ENCODE measurements at regions not wholly inside any gene's neighbourhood (a gene's known extent, or its start where the extent isn't known, plus 50 kb on each side); places are given as distances from the start of the nearest gene placed in this dataset.

GRCh38 chr6:71766146-71766760, 120.1 kb upstream of the RIMS1 start:
- Histone ChIP-seq H3K36me3 (no peaks in the 10 kb centered on the region), H3K9me3 (no peaks in the 10 kb centered on the region), H3K4me1 (no peaks in the 10 kb centered on the region), H3K27me3 (no peaks in the 10 kb centered on the region), H3K27ac (no peak overlapping the region), H3K4me3 (no peak overlapping the region)
- no peak for TF ChIP-seq POLR2A (IDR thresholded peaks at IDR 0.05)
- TF ChIP-seq CTCF (IDR thresholded peaks at IDR 0.05), result no peak
- WGBS (ENCODE audit: insufficient coverage, low coverage, low lambda C conversion rate, missing lambda C conversion rate), result 48% methylated on average over 2 of the region's 2 CpGs
- intact Hi-C loops (cut with DNase I), result no loop called here
- ATAC-seq, result no peak
- no peak for DNase-seq

- TF ChIP-seq CTCF (IDR thresholded peaks at IDR 0.05), result no peak
- no peak for TF ChIP-seq POLR2A (IDR thresholded peaks at IDR 0.05)
- 32% methylated on average over 3 of the region's 3 CpGs for WGBS (ENCODE audit: insufficient coverage, low coverage, low lambda C conversion rate, missing lambda C conversion rate)
- intact Hi-C loops (cut with DNase I), result no loop called here
- ATAC-seq, result no peak
- no peak overlapping the region for H3K27ac ChIP-seq
- no peak for DNase-seq
- H3K4me3 ChIP-seq, result no peak overlapping the region
- no peaks in the 10 kb centered on the region for H3K9me3 ChIP-seq
- no peaks in the 10 kb centered on the region for H3K36me3 ChIP-seq
- no peaks in the 10 kb centered on the region for H3K4me1 ChIP-seq
- no peaks in the 10 kb centered on the region for H3K27me3 ChIP-seq
Observed at GRCh38 chr6:71766796-71767195, 119.6 kb upstream of the RIMS1 start.

- Histone ChIP-seq H3K27me3 (no peaks in the 10 kb centered on the region), H3K9me3 (no peaks in the 10 kb centered on the region), H3K27ac (no peak overlapping the region), H3K36me3 (no peaks in the 10 kb centered on the region), H3K4me1 (no peaks in the 10 kb centered on the region), H3K4me3 (no peak overlapping the region)
- ATAC-seq (no peak), DNase-seq (no peak)
- WGBS (ENCODE audit: insufficient coverage, low coverage, low lambda C conversion rate, missing lambda C conversion rate), result 8% methylated on average over 1 of the region's 1 CpG
- intact Hi-C loops (cut with DNase I), result no loop called here
- TF ChIP-seq CTCF (IDR thresholded peaks at IDR 0.05) (no peak), POLR2A (IDR thresholded peaks at IDR 0.05) (no peak)
Observed at GRCh38 chr6:71768356-71768755, 118.0 kb upstream of the RIMS1 start.

- no peak for ATAC-seq
- intact Hi-C loops (cut with DNase I), result no loop called here
- TF ChIP-seq CTCF (IDR thresholded peaks at IDR 0.05), result no peak
- TF ChIP-seq POLR2A (IDR thresholded peaks at IDR 0.05), result no peak
- Histone ChIP-seq H3K9me3 (no peaks in the 10 kb centered on the region), H3K4me3 (no peak overlapping the region), H3K27ac (no peak overlapping the region), H3K27me3 (no peaks in the 10 kb centered on the region), H3K4me1 (no peaks in the 10 kb centered on the region), H3K36me3 (no peaks in the 10 kb centered on the region)
- DNase-seq, result no peak
- 38% methylated on average over 1 of the region's 1 CpG for WGBS (ENCODE audit: insufficient coverage, low coverage, low lambda C conversion rate, missing lambda C conversion rate)
Observed at GRCh38 chr6:71808865-71809264, 77.5 kb upstream of the RIMS1 start.

- no peaks in the 10 kb centered on the region for H3K4me1 ChIP-seq
- no peaks in the 10 kb centered on the region for H3K9me3 ChIP-seq
- no peaks in the 10 kb centered on the region for H3K36me3 ChIP-seq
- no peaks in the 10 kb centered on the region for H3K27me3 ChIP-seq
- no peak overlapping the region for H3K27ac ChIP-seq
- no peak for ATAC-seq
- 60% methylated on average over 1 of the region's 1 CpG for WGBS (ENCODE audit: insufficient coverage, low coverage, low lambda C conversion rate, missing lambda C conversion rate)
- intact Hi-C loops (cut with DNase I), result no loop called here
- no peak overlapping the region for H3K4me3 ChIP-seq
- no peak for TF ChIP-seq CTCF (IDR thresholded peaks at IDR 0.05)
- no peak for TF ChIP-seq POLR2A (IDR thresholded peaks at IDR 0.05)
- no peak for DNase-seq
Observed at GRCh38 chr6:71810880-71811279, 75.5 kb upstream of the RIMS1 start.
